Right atrium auricular region (tissue), 2 donors: ENCODE measurements at regions not wholly inside any gene's neighbourhood (a gene's known extent, or its start where the extent isn't known, plus 50 kb on each side); places are given as distances from the start of the nearest gene placed in this dataset.

ENCODE experiments used
- DNase-seq: peaks from one replicate; pipeline ENCODE4 v3.0.0-alpha.2; 2019; ENCODE audit warnings: low spot score
- H3K27ac ChIP-seq, 2 donors: fragments of 200-600 bp; sonication (generic); 1 replicate in 1 of 2; 2 replicates in 1 of 2; pipeline ENCODE4 v1.5.1; 2016 to 2019
- H3K27me3 ChIP-seq, 2 donors: fragments of 200-600 bp; sonication (generic); one replicate each; pipeline versions ENCODE4 v1.5.1 to v1.6.0; 2017 to 2019
- H3K36me3 ChIP-seq: fragments of 200-600 bp; sonication (generic); one replicate; pipeline ENCODE4 v1.5.1; 2016
- H3K4me1 ChIP-seq, 2 donors: fragments of 200-600 bp; sonication (generic); one replicate each; pipeline versions ENCODE4 v1.5.1 to v1.6.0; 2017 to 2019
- H3K4me3 ChIP-seq, 2 donors: fragments of 200-600 bp; sonication (generic); 1 replicate in 1 of 2; 2 replicates in 1 of 2; pipeline ENCODE4 v1.5.1; 2017 to 2019; ENCODE audit warnings: mild to moderate bottlenecking in 1 of 2, moderate library complexity in 1 of 2
- H3K9me3 ChIP-seq, 2 donors: fragments of 200-600 bp; sonication (generic); one replicate each; pipeline ENCODE4 v1.5.1; 2019
- CTCF ChIP-seq, 2 donors: fragments of 200-600 bp; sonication (generic); IDR thresholded peaks; one replicate each; pipeline ENCODE4 v1.5.1; 2019; ENCODE audit warnings: antibody characterized with exemption in 2 of 2

DNA sequence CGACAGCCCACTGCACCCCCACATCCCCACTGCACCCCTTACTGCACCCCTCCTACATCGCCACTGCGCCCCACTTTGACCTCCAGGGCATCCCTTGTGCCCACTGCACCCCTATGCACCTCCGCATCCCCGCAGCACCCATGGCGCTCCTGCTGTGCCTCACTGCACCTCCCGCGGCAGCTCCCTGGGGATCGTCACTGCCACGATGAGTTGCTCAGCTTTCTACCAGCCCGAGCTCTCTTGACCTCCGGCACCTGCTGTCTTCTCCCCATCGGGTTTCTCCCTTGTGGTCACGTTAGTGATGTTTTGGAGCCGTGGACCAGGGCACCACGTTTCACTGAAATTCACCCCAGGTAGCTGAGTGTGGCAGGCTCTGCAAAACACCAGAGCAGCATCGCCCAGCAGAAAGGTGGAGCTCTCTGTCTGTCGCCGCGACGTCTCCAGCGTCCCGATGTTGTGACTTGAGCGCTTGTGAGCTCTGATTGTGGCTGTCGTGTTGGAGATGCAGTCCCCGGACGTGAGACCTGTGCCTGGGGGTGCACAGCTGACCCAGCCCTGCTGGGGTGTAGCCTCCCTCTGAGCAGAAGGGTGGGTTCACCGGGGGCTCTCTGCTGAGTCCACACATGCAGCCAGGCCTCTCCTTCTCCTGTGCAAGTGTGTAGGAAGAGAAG is 147.7 kb downstream of the DNAJB6 start:
- TF ChIP-seq CTCF (IDR thresholded peaks at IDR 0.05) = no peak
- Histone ChIP-seq H3K27ac (no peak overlapping the region), H3K4me1 (no peaks in the 10 kb centered on the region), H3K27me3 (no peaks in the 10 kb centered on the region), H3K4me3 (no peak overlapping the region), H3K9me3 (no peaks in the 10 kb centered on the region), H3K36me3 (no peaks in the 10 kb centered on the region)
- DNase-seq = no peak

DNA sequence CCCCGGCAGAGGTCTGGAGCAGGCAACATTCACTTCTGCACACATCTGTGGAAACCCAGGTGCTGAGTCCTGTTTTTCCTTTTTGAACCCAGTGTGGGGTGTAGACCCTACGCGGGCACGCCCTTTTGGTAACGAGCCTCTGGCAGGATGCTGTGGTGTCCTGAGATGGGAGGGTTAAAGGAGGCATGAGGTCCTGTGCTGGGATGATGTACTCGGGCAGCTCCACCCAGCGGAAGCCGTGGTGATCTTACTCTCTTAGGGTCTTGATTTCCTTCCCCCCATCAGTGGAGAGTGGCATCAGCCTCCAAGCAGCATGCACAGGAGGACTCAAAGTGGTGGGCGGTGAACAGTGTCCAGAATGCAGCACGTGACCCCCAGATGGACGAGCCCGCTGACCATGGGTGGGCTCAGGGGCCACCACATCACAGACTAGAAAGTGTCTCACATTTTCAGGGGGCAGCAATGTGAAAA is 148.6 kb downstream of the DNAJB6 start:
- Histone ChIP-seq H3K4me3 (no peak overlapping the region), H3K4me1 (no peaks in the 10 kb centered on the region), H3K27ac (no peak overlapping the region), H3K36me3 (no peaks in the 10 kb centered on the region), H3K27me3 (no peaks in the 10 kb centered on the region), H3K9me3 (no peaks in the 10 kb centered on the region)
- no peak for TF ChIP-seq CTCF (IDR thresholded peaks at IDR 0.05)
- DNase-seq = no peak

DNA sequence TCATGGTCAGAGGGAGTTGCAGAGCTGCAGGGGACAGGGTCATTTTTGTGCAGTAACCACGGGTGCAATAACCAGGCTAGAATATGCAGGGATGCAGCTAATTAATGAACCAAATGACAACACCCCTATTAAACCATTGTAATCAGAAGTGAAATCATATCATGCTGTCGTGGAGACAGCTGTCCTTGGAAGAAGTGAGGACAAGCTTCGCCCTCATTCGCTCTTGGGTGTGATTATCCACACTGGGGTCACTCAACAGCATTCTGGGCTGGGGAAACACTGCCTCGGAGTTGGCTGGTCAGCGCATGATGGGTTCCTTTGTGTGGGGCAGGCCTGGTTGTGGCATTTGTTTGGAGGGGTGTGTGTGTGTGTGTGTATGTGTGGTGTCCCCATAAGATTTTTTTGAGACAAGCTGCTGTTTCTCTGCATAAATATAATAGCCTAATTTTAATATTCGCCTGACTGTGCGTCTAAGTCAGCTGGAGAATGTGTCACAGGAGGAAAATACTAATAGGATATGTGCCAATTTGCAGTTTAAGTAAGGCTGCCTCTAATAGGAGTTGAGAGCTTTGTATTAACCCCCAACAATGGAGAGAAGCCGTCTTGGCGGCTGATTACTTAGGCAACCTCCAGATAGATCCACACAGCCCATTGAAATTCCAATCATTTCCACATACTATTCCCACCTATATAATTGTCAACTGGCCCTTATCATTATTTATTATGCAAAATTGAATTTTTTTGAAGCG is 149.4 kb downstream of the DNAJB6 start:
- H3K4me3 ChIP-seq = no peak overlapping the region
- no peak for DNase-seq
- H3K9me3 ChIP-seq = peaks cover 0 to 7% of the 10 kb centered on the region in 2 donors
- no peak for TF ChIP-seq CTCF (IDR thresholded peaks at IDR 0.05)
- H3K36me3 ChIP-seq = no peaks in the 10 kb centered on the region
- no peak overlapping the region for H3K27ac ChIP-seq
- no peaks in the 10 kb centered on the region for H3K27me3 ChIP-seq
- H3K4me1 ChIP-seq = no peaks in the 10 kb centered on the region

DNA sequence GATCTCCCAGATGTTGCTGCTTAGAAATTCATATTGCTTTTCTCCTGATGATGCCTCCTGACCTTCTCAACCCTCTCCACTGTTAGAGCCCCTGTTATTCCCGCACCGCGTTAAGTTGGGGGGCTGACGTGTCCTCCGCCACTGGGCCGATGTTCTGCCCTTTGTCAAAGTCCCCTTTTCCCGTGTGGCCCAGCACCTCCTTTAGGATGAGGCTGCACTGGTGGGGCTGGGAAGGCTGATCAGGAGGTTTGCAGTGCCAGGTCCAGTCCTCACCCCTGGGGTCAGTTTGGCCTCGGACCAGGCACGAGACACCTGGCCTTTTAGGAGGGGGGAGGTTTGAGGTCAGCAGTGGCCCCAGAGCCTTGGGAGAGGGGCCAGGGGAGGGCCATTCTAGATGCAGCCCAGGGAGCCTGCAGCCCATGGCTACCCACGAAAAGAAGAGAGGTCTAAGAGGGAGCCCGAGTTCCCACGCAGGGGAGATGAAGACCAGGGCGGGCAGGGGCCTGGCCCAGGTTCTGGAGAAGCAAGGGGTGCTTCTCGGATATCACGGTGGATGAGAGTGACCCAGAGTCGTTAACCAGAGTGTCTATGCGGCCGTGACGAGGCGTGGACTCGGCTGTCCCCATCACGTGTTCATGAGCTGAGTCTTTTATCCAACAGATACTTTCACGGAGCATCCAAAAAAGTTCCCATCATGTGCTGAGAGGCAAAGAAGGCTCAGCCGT is 150.4 kb downstream of the DNAJB6 start:
- Histone ChIP-seq H3K36me3 (no peaks in the 10 kb centered on the region), H3K27ac (no peak overlapping the region), H3K4me3 (no peak overlapping the region), H3K27me3 (no peaks in the 10 kb centered on the region), H3K9me3 (peaks cover 0 to 15% of the 10 kb centered on the region in 2 donors), H3K4me1 (no peaks in the 10 kb centered on the region)
- DNase-seq = peak; percentile 43
- TF ChIP-seq CTCF (IDR thresholded peaks at IDR 0.05) = no peak

- Histone ChIP-seq H3K27ac (no peak overlapping the region), H3K27me3 (no peaks in the 10 kb centered on the region), H3K4me3 (no peak overlapping the region), H3K4me1 (no peaks in the 10 kb centered on the region), H3K36me3 (no peaks in the 10 kb centered on the region), H3K9me3 (peaks cover 0 to 18% of the 10 kb centered on the region in 2 donors)
- no peak for TF ChIP-seq CTCF (IDR thresholded peaks at IDR 0.05)
- DNase-seq = peak; percentile 5
These were observed 151.5 kb downstream of the DNAJB6 start for GRCh38 chr7:157488281-157488680.
